PC-3 (cell line): ENCODE measurements at regions not wholly inside any gene's neighbourhood (a gene's known extent, or its start where the extent isn't known, plus 50 kb on each side); places are given as distances from the start of the nearest gene placed in this dataset.

Experiments used
- EZH2phosphoT487 ChIP-seq: fragments of 300-600 bp; sonication (generic); IDR thresholded peaks from 2 replicates; pipeline ENCODE4 v1.6.1; 2018; ENCODE audit warnings: mild to moderate bottlenecking, antibody characterized with exemption, low read length, borderline replicate concordance
- TF ChIP-seq, protein P1 (sequence below): fragments of 300-600 bp; sonication (generic); conservative IDR thresholded peaks from 2 replicates; pipeline ENCODE4 v1.5.1; 2017; ENCODE audit warnings: antibody characterized with exemption, low read depth, mild to moderate bottlenecking, low read length

DNA sequence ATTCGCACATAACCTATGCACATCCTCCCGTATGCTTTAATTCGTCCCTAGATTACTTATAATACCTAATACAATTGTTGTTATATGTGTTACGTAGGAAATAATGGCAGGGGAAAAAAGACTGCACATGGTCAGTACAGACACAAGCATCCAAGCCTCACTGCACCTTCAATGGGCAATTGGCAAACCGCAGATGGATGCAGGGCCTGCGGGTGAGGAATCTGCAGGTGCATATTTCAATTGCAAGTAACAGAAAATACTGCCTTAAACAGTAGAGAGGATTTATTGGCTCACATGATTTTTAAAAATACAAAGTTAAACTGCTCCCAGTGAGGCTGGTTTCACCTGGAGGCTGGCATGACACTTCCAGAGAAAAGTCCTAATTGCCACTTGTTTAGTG, 142.1 kb upstream of the MLN start:
- TF ChIP-seq EZH2phosphoT487 = no peak
- TF ChIP-seq, protein P1, sequence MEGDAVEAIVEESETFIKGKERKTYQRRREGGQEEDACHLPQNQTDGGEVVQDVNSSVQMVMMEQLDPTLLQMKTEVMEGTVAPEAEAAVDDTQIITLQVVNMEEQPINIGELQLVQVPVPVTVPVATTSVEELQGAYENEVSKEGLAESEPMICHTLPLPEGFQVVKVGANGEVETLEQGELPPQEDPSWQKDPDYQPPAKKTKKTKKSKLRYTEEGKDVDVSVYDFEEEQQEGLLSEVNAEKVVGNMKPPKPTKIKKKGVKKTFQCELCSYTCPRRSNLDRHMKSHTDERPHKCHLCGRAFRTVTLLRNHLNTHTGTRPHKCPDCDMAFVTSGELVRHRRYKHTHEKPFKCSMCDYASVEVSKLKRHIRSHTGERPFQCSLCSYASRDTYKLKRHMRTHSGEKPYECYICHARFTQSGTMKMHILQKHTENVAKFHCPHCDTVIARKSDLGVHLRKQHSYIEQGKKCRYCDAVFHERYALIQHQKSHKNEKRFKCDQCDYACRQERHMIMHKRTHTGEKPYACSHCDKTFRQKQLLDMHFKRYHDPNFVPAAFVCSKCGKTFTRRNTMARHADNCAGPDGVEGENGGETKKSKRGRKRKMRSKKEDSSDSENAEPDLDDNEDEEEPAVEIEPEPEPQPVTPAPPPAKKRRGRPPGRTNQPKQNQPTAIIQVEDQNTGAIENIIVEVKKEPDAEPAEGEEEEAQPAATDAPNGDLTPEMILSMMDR = no peak
